ENCODE measurements at regions not wholly inside any gene's neighbourhood (a gene's known extent, or its start where the extent isn't known, plus 50 kb on each side); places are given as distances from the start of the nearest gene placed in this dataset.
"Not testable (repeated sequence)": the region's sequence is repeated elsewhere in the genome, so short reads cannot be mapped to it uniquely, and the experiment has no call there.

- H3K27me3 Mint-ChIP-seq (ENCODE audit: low read depth, unreplicated experiment): no peaks in the 10 kb centered on the region
- no peaks in the 10 kb centered on the region for H3K4me1 Mint-ChIP-seq (ENCODE audit: low read depth, unreplicated experiment)
- H3K4me3 Mint-ChIP-seq (ENCODE audit: unreplicated experiment): no peak overlapping the region
- TF ChIP-seq CTCF (IDR thresholded peaks at IDR 0.05; ENCODE audit: insufficient read depth, low read depth, low read length) (no peak), EZH2 (IDR thresholded peaks at IDR 0.05; ENCODE audit: insufficient read depth, low read length) (no peak)
- Histone ChIP-seq H3K9me3 (ENCODE audit: insufficient read depth, low read depth, low read length) (no peaks in the 10 kb centered on the region), H4K20me1 (ENCODE audit: insufficient read depth, low read length) (no peaks in the 10 kb centered on the region), H3K27me3 (ENCODE audit: insufficient read depth, low read length) (no peaks in the 10 kb centered on the region), H2AFZ (ENCODE audit: low read depth, low read length) (no peak overlapping the region), H3K79me2 (ENCODE audit: insufficient read depth, low read length) (no peaks in the 10 kb centered on the region), H3K4me2 (ENCODE audit: low read length) (no peak overlapping the region), H3K36me3 (ENCODE audit: insufficient read depth, low read length) (no peaks in the 10 kb centered on the region), H3K27ac (ENCODE audit: low read depth, low read length) (no peak overlapping the region), H3K4me1 (ENCODE audit: insufficient read depth, low read length) (no peaks in the 10 kb centered on the region), H3K9ac (ENCODE audit: low read length) (no peak overlapping the region), H3K4me3 (ENCODE audit: insufficient read depth, low read depth, low read length) (no peak overlapping the region)
- H3K9me3 Mint-ChIP-seq (ENCODE audit: unreplicated experiment): peaks cover 2% of the 10 kb centered on the region
- H3K27ac Mint-ChIP-seq (ENCODE audit: unreplicated experiment): no peak overlapping the region
- FAIRE-seq (no peak), DNase-seq (ENCODE audit: low read depth) (no peak)
- no peaks in the 10 kb centered on the region for H3K36me3 Mint-ChIP-seq (ENCODE audit: low read depth, unreplicated experiment)
Observed at GRCh38 chrX:56462389-56462788, 101.0 kb upstream of the UBQLN2 start.

- Histone ChIP-seq H3K79me2 (ENCODE audit: insufficient read depth, low read length) (no peaks in the 10 kb centered on the region), H3K4me3 (ENCODE audit: insufficient read depth, low read depth, low read length) (no peak overlapping the region), H4K20me1 (ENCODE audit: insufficient read depth, low read length) (no peaks in the 10 kb centered on the region), H3K36me3 (ENCODE audit: insufficient read depth, low read length) (no peaks in the 10 kb centered on the region), H3K4me1 (ENCODE audit: insufficient read depth, low read length) (no peaks in the 10 kb centered on the region), H3K9ac (ENCODE audit: low read length) (no peak overlapping the region), H3K27ac (ENCODE audit: low read depth, low read length) (no peak overlapping the region), H3K4me2 (ENCODE audit: low read length) (no peak overlapping the region), H2AFZ (ENCODE audit: low read depth, low read length) (no peak overlapping the region), H3K9me3 (ENCODE audit: insufficient read depth, low read depth, low read length) (no peaks in the 10 kb centered on the region), H3K27me3 (ENCODE audit: insufficient read depth, low read length) (no peaks in the 10 kb centered on the region)
- Mint-ChIP-seq H3K4me3 (ENCODE audit: unreplicated experiment) (no peak overlapping the region), H3K27ac (ENCODE audit: unreplicated experiment) (no peak overlapping the region), H3K9me3 (ENCODE audit: unreplicated experiment) (no peaks in the 10 kb centered on the region), H3K4me1 (ENCODE audit: low read depth, unreplicated experiment) (no peaks in the 10 kb centered on the region), H3K27me3 (ENCODE audit: low read depth, unreplicated experiment) (no peaks in the 10 kb centered on the region), H3K36me3 (ENCODE audit: low read depth, unreplicated experiment) (no peaks in the 10 kb centered on the region)
- TF ChIP-seq EZH2 (IDR thresholded peaks at IDR 0.05; ENCODE audit: insufficient read depth, low read length): no peak
- no peak for TF ChIP-seq CTCF (IDR thresholded peaks at IDR 0.05; ENCODE audit: insufficient read depth, low read depth, low read length)
- no peak for FAIRE-seq
- no peak for DNase-seq (ENCODE audit: low read depth)
Observed at GRCh38 chrX:56468441-56468840, 95.0 kb upstream of the UBQLN2 start.

- not testable (repeated sequence) for H3K4me3 ChIP-seq (ENCODE audit: insufficient read depth, low read depth, low read length); H3K4me3 Mint-ChIP-seq (ENCODE audit: unreplicated experiment); H3K9me3 Mint-ChIP-seq (ENCODE audit: unreplicated experiment); H3K9me3 ChIP-seq (ENCODE audit: insufficient read depth, low read depth, low read length); FAIRE-seq; DNase-seq (ENCODE audit: low read depth); H3K79me2 ChIP-seq (ENCODE audit: insufficient read depth, low read length); H3K4me1 Mint-ChIP-seq (ENCODE audit: low read depth, unreplicated experiment); H3K36me3 Mint-ChIP-seq (ENCODE audit: low read depth, unreplicated experiment); H2AFZ ChIP-seq (ENCODE audit: low read depth, low read length); H3K27me3 Mint-ChIP-seq (ENCODE audit: low read depth, unreplicated experiment); H3K4me1 ChIP-seq (ENCODE audit: insufficient read depth, low read length); H3K27me3 ChIP-seq (ENCODE audit: insufficient read depth, low read length); H4K20me1 ChIP-seq (ENCODE audit: insufficient read depth, low read length); H3K9ac ChIP-seq (ENCODE audit: low read length); H3K27ac Mint-ChIP-seq (ENCODE audit: unreplicated experiment); H3K4me2 ChIP-seq (ENCODE audit: low read length); H3K36me3 ChIP-seq (ENCODE audit: insufficient read depth, low read length); H3K27ac ChIP-seq (ENCODE audit: low read depth, low read length)
Observed at GRCh38 chrX:56494923-56495322, 68.5 kb upstream of the UBQLN2 start.

Measured in astrocyte (in vitro differentiated cells and primary cell).